WTC11 (cell line): ENCODE measurements at regions not wholly inside any gene's neighbourhood (a gene's known extent, or its start where the extent isn't known, plus 50 kb on each side); places are given as distances from the start of the nearest gene placed in this dataset.

Source experiments
- IRF2 ChIP-seq: sonication (generic); formaldehyde crosslinking; IDR thresholded peaks from 2 replicates; pipeline ENCODE4 v1.8.0; 2022; ENCODE audit warnings: low read depth, missing genetic modification reagents, borderline replicate concordance
- RORB ChIP-seq: fragments of 250-450 bp; sonication (Bioruptor Pico); IDR thresholded peaks from 2 replicates; pipeline ENCODE4 v1.9.0; 2021; ENCODE audit warnings: mild to moderate bottlenecking
- TF ChIP-seq, protein P1 (sequence below): fragments of 200-600 bp; IDR thresholded peaks from 2 replicates; pipeline ENCODE4 v1.8.0; 2022; ENCODE audit warnings: antibody characterized with exemption
- TF ChIP-seq, protein P2 (sequence below): sonication (generic); formaldehyde crosslinking; IDR thresholded peaks from 2 replicates; pipeline ENCODE4 v1.8.1; 2022; ENCODE audit warnings: low read depth, missing genetic modification reagents, borderline replicate concordance

DNA sequence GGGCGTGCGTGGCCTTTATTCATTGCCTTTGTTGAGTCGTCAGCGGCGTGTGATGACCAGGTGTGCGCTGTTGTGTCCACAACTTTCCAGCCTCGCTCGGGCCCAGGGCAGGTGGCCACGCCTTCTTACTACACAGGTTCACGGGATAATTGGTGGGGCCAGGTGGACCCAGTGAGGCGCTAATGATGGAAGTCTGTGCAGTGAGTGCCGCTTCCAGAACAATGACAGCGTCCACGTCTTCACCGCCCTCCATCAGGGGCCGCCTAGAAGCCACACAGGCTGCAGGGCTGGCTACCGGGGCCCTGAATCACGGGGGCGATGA lies 1197.3 kb downstream of the BRD1 start:
- TF ChIP-seq, protein P1, sequence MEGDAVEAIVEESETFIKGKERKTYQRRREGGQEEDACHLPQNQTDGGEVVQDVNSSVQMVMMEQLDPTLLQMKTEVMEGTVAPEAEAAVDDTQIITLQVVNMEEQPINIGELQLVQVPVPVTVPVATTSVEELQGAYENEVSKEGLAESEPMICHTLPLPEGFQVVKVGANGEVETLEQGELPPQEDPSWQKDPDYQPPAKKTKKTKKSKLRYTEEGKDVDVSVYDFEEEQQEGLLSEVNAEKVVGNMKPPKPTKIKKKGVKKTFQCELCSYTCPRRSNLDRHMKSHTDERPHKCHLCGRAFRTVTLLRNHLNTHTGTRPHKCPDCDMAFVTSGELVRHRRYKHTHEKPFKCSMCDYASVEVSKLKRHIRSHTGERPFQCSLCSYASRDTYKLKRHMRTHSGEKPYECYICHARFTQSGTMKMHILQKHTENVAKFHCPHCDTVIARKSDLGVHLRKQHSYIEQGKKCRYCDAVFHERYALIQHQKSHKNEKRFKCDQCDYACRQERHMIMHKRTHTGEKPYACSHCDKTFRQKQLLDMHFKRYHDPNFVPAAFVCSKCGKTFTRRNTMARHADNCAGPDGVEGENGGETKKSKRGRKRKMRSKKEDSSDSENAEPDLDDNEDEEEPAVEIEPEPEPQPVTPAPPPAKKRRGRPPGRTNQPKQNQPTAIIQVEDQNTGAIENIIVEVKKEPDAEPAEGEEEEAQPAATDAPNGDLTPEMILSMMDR = no peak
- TF ChIP-seq RORB (CRISPR knock-in tag) (no peak), IRF2 (CRISPR knock-in tag) (no peak)
- TF ChIP-seq, protein P2, sequence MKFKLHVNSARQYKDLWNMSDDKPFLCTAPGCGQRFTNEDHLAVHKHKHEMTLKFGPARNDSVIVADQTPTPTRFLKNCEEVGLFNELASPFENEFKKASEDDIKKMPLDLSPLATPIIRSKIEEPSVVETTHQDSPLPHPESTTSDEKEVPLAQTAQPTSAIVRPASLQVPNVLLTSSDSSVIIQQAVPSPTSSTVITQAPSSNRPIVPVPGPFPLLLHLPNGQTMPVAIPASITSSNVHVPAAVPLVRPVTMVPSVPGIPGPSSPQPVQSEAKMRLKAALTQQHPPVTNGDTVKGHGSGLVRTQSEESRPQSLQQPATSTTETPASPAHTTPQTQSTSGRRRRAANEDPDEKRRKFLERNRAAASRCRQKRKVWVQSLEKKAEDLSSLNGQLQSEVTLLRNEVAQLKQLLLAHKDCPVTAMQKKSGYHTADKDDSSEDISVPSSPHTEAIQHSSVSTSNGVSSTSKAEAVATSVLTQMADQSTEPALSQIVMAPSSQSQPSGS = no peak
